Caco-2 (cell line): ENCODE measurements at regions not wholly inside any gene's neighbourhood (a gene's known extent, or its start where the extent isn't known, plus 50 kb on each side); places are given as distances from the start of the nearest gene placed in this dataset.

ENCODE experiments used
- BruUV-seq: library from RNA; stranded (reverse); fragments of 400-500 nt; replicated peaks from 2 replicates; lab custom pipeline; 2021; lab: Mats Ljungman, UMichigan
- CTCF ChIA-PET: fragments of 300-600 bp; sonication (Branson Sonifier 250); formaldehyde crosslinking; loops from one replicate; lab custom pipeline; 2022; ENCODE audit warnings: antibody characterized with exemption; lab: Charles Lee
- POLR2A ChIA-PET: fragments of 300-600 bp; sonication (Branson Sonifier 250); formaldehyde crosslinking; loops from one replicate; lab custom pipeline; 2022; ENCODE audit warnings: antibody characterized with exemption; lab: Charles Lee
- DNase-seq, 2 experiments: peaks; one replicate each; pipeline versions ENCODE4 v3.0.0 to v3.0.0-alpha.2; 2020 to 2022
- H3K27me3 ChIP-seq: replicated peaks from 2 replicates; pipeline ENCODE4 v1.6.0; 2011; ENCODE audit warnings: low read length; ENCODE audit not compliant: control insufficient read depth, insufficient read depth
- H3K36me3 ChIP-seq: 2 replicates; pipeline ENCODE4 v1.5.1; 2011; ENCODE audit warnings: low read length; ENCODE audit not compliant: control insufficient read depth, insufficient read depth
- H3K4me1 ChIP-seq: fragments of 250-450 bp; sonication (Bioruptor Pico); 2 replicates; pipeline ENCODE4 v1.5.1; 2020; ENCODE audit warnings: mild to moderate bottlenecking
- H3K4me3 ChIP-seq: 2 replicates; pipeline ENCODE4 v1.5.1; 2011; ENCODE audit warnings: low read depth, mild to moderate bottlenecking, control low read depth, low read length
- H3K9me3 ChIP-seq: fragments of 250-450 bp; sonication (Bioruptor Pico); 2 replicates; pipeline ENCODE4 v1.5.1; 2020; ENCODE audit warnings: mild to moderate bottlenecking, moderate library complexity
- H3K27ac Mint-ChIP-seq: one replicate; pipeline ENCODE4 v1.8.0; 2022; ENCODE audit warnings: mixed read lengths; ENCODE audit not compliant: unreplicated experiment
- H3K27me3 Mint-ChIP-seq: one replicate; pipeline ENCODE4 v1.8.0; 2022; ENCODE audit warnings: mixed read lengths; ENCODE audit not compliant: insufficient read depth, unreplicated experiment
- H3K36me3 Mint-ChIP-seq: one replicate; pipeline ENCODE4 v1.8.0; 2022; ENCODE audit warnings: mild to moderate bottlenecking, mixed read lengths; ENCODE audit not compliant: insufficient read depth, unreplicated experiment
- H3K4me1 Mint-ChIP-seq: one replicate; pipeline ENCODE4 v1.8.0; 2022; ENCODE audit warnings: low read depth, mixed read lengths; ENCODE audit not compliant: unreplicated experiment
- H3K4me3 Mint-ChIP-seq: one replicate; pipeline ENCODE4 v1.8.0; 2022; ENCODE audit warnings: mild to moderate bottlenecking, moderate library complexity, mixed read lengths; ENCODE audit not compliant: unreplicated experiment
- H3K9me3 Mint-ChIP-seq: one replicate; pipeline ENCODE4 v1.8.0; 2022; ENCODE audit warnings: mixed read lengths; ENCODE audit not compliant: unreplicated experiment
- intact Hi-C: fragments of 100-400 bp; cut with micrococcal nuclease; formaldehyde crosslinking; loops from one replicate; pipeline ENCODE4 v1.10.0; 2022; ENCODE audit not compliant: unreplicated experiment
- TF ChIP-seq, protein P1 (sequence below), 2 experiments: fragments of 200-600 bp in 1 of 2; IDR thresholded peaks; 1 replicate in 1 of 2; 2 replicates in 1 of 2; pipeline versions ENCODE4 v1.5.1 to v1.8.0; 2011 to 2022; ENCODE audit warnings: antibody characterized with exemption in 1 of 2, control low read depth in 1 of 2, inconsistent platforms in 1 of 2, low read depth in 1 of 2, low read length in 1 of 2, mild to moderate bottlenecking in 1 of 2, moderate library complexity in 1 of 2; ENCODE audit not compliant: insufficient read depth in 1 of 2, severe bottlenecking in 1 of 2, unreplicated experiment in 1 of 2

GRCh38 chr18:73199151-73199550, 331.4 kb upstream of the NETO1 start:
- H3K36me3 ChIP-seq: no peaks in the 10 kb centered on the region
- Mint-ChIP-seq H3K36me3 (no peaks in the 10 kb centered on the region), H3K27me3 (no peaks in the 10 kb centered on the region), H3K4me3 (no peak overlapping the region), H3K27ac (no peak overlapping the region), H3K4me1 (no peaks in the 10 kb centered on the region), H3K9me3 (no peaks in the 10 kb centered on the region)
- BruUV-seq: no TSS peak
- no peaks in the 10 kb centered on the region for H3K27me3 ChIP-seq
- no peaks in the 10 kb centered on the region for H3K4me1 ChIP-seq
- H3K9me3 ChIP-seq: no peaks in the 10 kb centered on the region
- no peak for DNase-seq
- no peak overlapping the region for H3K4me3 ChIP-seq
- TF ChIP-seq, protein P1, sequence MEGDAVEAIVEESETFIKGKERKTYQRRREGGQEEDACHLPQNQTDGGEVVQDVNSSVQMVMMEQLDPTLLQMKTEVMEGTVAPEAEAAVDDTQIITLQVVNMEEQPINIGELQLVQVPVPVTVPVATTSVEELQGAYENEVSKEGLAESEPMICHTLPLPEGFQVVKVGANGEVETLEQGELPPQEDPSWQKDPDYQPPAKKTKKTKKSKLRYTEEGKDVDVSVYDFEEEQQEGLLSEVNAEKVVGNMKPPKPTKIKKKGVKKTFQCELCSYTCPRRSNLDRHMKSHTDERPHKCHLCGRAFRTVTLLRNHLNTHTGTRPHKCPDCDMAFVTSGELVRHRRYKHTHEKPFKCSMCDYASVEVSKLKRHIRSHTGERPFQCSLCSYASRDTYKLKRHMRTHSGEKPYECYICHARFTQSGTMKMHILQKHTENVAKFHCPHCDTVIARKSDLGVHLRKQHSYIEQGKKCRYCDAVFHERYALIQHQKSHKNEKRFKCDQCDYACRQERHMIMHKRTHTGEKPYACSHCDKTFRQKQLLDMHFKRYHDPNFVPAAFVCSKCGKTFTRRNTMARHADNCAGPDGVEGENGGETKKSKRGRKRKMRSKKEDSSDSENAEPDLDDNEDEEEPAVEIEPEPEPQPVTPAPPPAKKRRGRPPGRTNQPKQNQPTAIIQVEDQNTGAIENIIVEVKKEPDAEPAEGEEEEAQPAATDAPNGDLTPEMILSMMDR (IDR thresholded peaks at IDR 0.05; ENCODE audit: insufficient read depth in 1 of 2, low read depth in 1 of 2, low read length in 1 of 2, severe bottlenecking in 1 of 2, unreplicated experiment in 1 of 2): no peak
- POLR2A ChIA-PET: no interaction called here
- intact Hi-C loops: no loop called here
- CTCF ChIA-PET: no interaction called here

- Histone ChIP-seq H3K4me1 (no peaks in the 10 kb centered on the region), H3K36me3 (no peaks in the 10 kb centered on the region), H3K4me3 (no peak overlapping the region), H3K27me3 (no peaks in the 10 kb centered on the region), H3K9me3 (no peaks in the 10 kb centered on the region)
- Mint-ChIP-seq H3K4me3 (no peak overlapping the region), H3K27me3 (no peaks in the 10 kb centered on the region), H3K36me3 (no peaks in the 10 kb centered on the region), H3K4me1 (no peaks in the 10 kb centered on the region), H3K9me3 (no peaks in the 10 kb centered on the region), H3K27ac (no peak overlapping the region)
- BruUV-seq: no TSS peak
- ChIA-PET CTCF (no interaction called here), POLR2A (no interaction called here)
- TF ChIP-seq, protein P1 (IDR thresholded peaks at IDR 0.05; ENCODE audit: insufficient read depth in 1 of 2, low read depth in 1 of 2, low read length in 1 of 2, severe bottlenecking in 1 of 2, unreplicated experiment in 1 of 2): no peak
- DNase-seq: no peak
- intact Hi-C loops: no loop called here
Observed at GRCh38 chr18:73189718-73190117, 321.9 kb upstream of the NETO1 start.

- Histone ChIP-seq H3K4me1 (no peaks in the 10 kb centered on the region), H3K4me3 (no peak overlapping the region), H3K27me3 (no peaks in the 10 kb centered on the region), H3K36me3 (no peaks in the 10 kb centered on the region), H3K9me3 (no peaks in the 10 kb centered on the region)
- no peak overlapping the region for H3K4me3 Mint-ChIP-seq
- no peaks in the 10 kb centered on the region for H3K4me1 Mint-ChIP-seq
- no TSS peak for BruUV-seq
- no peak overlapping the region for H3K27ac Mint-ChIP-seq
- POLR2A ChIA-PET: no interaction called here
- intact Hi-C loops: no loop called here
- H3K27me3 Mint-ChIP-seq: no peaks in the 10 kb centered on the region
- H3K36me3 Mint-ChIP-seq: no peaks in the 10 kb centered on the region
- TF ChIP-seq, protein P1 (IDR thresholded peaks at IDR 0.05; ENCODE audit: insufficient read depth in 1 of 2, low read depth in 1 of 2, low read length in 1 of 2, severe bottlenecking in 1 of 2, unreplicated experiment in 1 of 2): no peak
- H3K9me3 Mint-ChIP-seq: no peaks in the 10 kb centered on the region
- CTCF ChIA-PET: no interaction called here
- no peak for DNase-seq
Observed at GRCh38 chr18:73168236-73168635, 300.4 kb upstream of the NETO1 start.
